Hepatocyte (in vitro differentiated cells): ENCODE measurements at regions not wholly inside any gene's neighbourhood (a gene's known extent, or its start where the extent isn't known, plus 50 kb on each side); places are given as distances from the start of the nearest gene placed in this dataset.
A peak's percentile ranks its signal among the peaks of the same experiment; 100 is the strongest.

Source experiments
- DNase-seq: peaks from one replicate; pipeline ENCODE4 v3.0.0-alpha.2; 2016; ENCODE audit warnings: low spot score
- H2AFZ ChIP-seq: fragments of 200-600 bp; sonication (generic); 2 replicates; pipeline ENCODE4 v1.6.0; 2016; ENCODE audit warnings: antibody characterized with exemption, mild to moderate bottlenecking
- H3K27ac ChIP-seq: fragments of 200-600 bp; sonication (generic); 2 replicates; pipeline ENCODE4 v1.5.1; 2016; ENCODE audit warnings: mild to moderate bottlenecking
- H3K27me3 ChIP-seq: fragments of 200-600 bp; sonication (generic); 2 replicates; pipeline ENCODE4 v1.6.1; 2016
- H3K36me3 ChIP-seq: fragments of 200-600 bp; sonication (generic); replicated peaks from 2 replicates; pipeline ENCODE4 v1.5.1; 2016; ENCODE audit warnings: low read depth; ENCODE audit not compliant: insufficient read depth
- H3K4me1 ChIP-seq: fragments of 200-600 bp; sonication (generic); 2 replicates; pipeline ENCODE4 v1.5.1; 2016; ENCODE audit warnings: mild to moderate bottlenecking, moderate library complexity; ENCODE audit not compliant: insufficient read depth
- H3K4me2 ChIP-seq: fragments of 200-600 bp; sonication (generic); 2 replicates; pipeline ENCODE4 v1.6.0; 2016
- H3K4me3 ChIP-seq: fragments of 200-600 bp; sonication (generic); 2 replicates; pipeline ENCODE4 v1.5.1; 2016; ENCODE audit warnings: mild to moderate bottlenecking
- H3K79me2 ChIP-seq: fragments of 200-600 bp; sonication (generic); 2 replicates; pipeline ENCODE4 v1.6.0; 2017; ENCODE audit warnings: mild to moderate bottlenecking
- H3K9me2 ChIP-seq: fragments of 200-600 bp; sonication (generic); replicated peaks from 2 replicates; pipeline ENCODE4 v1.6.0; 2017; ENCODE audit warnings: mild to moderate bottlenecking; ENCODE audit not compliant: insufficient read depth
- H3K9me3 ChIP-seq: fragments of 200-600 bp; sonication (generic); 2 replicates; pipeline ENCODE4 v1.5.1; 2016; ENCODE audit warnings: low read depth, mild to moderate bottlenecking
- H4K20me1 ChIP-seq: fragments of 200-600 bp; sonication (generic); 2 replicates; pipeline ENCODE4 v1.6.0; 2016; ENCODE audit warnings: mild to moderate bottlenecking; ENCODE audit not compliant: insufficient read depth, poor library complexity, severe bottlenecking
- CTCF ChIP-seq: fragments of 200-600 bp; sonication (generic); IDR thresholded peaks from 2 replicates; pipeline ENCODE4 v1.5.1; 2016; ENCODE audit warnings: antibody characterized with exemption, mild to moderate bottlenecking; ENCODE audit not compliant: poor library complexity
- EZH2 ChIP-seq: fragments of 200-600 bp; sonication (generic); IDR thresholded peaks from 2 replicates; pipeline ENCODE4 v1.6.1; 2016; ENCODE audit warnings: antibody characterized with exemption, mild to moderate bottlenecking, borderline replicate concordance
- EZH2phosphoT487 ChIP-seq: fragments of 200-600 bp; sonication (generic); IDR thresholded peaks from one replicate; pipeline ENCODE4 v1.6.1; 2018; ENCODE audit warnings: antibody characterized with exemption, mild to moderate bottlenecking, low read depth, moderate library complexity; ENCODE audit not compliant: unreplicated experiment, severe bottlenecking
- WGBS: methylation state at CpG from one replicate; pipeline ENCODE4 v1.1.6; 2016; ENCODE audit warnings: low lambda C conversion rate; ENCODE audit errors: missing lambda C conversion rate; 5-methylcytosine and 5-hydroxymethylcytosine counted together

- Histone ChIP-seq H2AFZ (no peak overlapping the region), H3K36me3 (no peaks in the 10 kb centered on the region), H3K4me3 (no peak overlapping the region), H3K9me3 (no peaks in the 10 kb centered on the region), H3K27me3 (peaks cover 8% of the 10 kb centered on the region), H3K27ac (no peak overlapping the region), H3K79me2 (no peaks in the 10 kb centered on the region), H4K20me1 (no peaks in the 10 kb centered on the region), H3K4me2 (no peak overlapping the region), H3K4me1 (peaks cover 10% of the 10 kb centered on the region), H3K9me2 (no peaks in the 10 kb centered on the region)
- WGBS, result 54% methylated on average over 4 of the region's 4 CpGs
- no peak for TF ChIP-seq EZH2
- no peak for TF ChIP-seq CTCF
- no peak for TF ChIP-seq EZH2phosphoT487
- DNase-seq, result no peak
Observed at GRCh38 chr4:182137343-182137742, 105.9 kb upstream of the TENM3 start.

- peaks cover 8% of the 10 kb centered on the region for H3K27me3 ChIP-seq
- TF ChIP-seq EZH2phosphoT487, result no peak
- no peak for TF ChIP-seq CTCF
- TF ChIP-seq EZH2, result no peak
- WGBS, result 61% methylated on average over 13 of the region's 13 CpGs
- H3K27ac ChIP-seq, result no peak overlapping the region
- H3K4me3 ChIP-seq, result no peak overlapping the region
- H3K79me2 ChIP-seq, result no peaks in the 10 kb centered on the region
- DNase-seq, result no peak
- H3K9me2 ChIP-seq, result no peaks in the 10 kb centered on the region
- H4K20me1 ChIP-seq, result no peaks in the 10 kb centered on the region
- H3K36me3 ChIP-seq, result no peaks in the 10 kb centered on the region
- H3K4me1 ChIP-seq, result peaks cover 11% of the 10 kb centered on the region
- peak overlapping the region; percentile 53 for H3K4me2 ChIP-seq
- no peaks in the 10 kb centered on the region for H3K9me3 ChIP-seq
- H2AFZ ChIP-seq, result no peak overlapping the region
Observed at GRCh38 chr4:182139491-182139890, 103.7 kb upstream of the TENM3 start.

GRCh38 chr4:182140547-182140946 lies 102.7 kb upstream of the TENM3 start:
- Histone ChIP-seq H3K36me3 (no peaks in the 10 kb centered on the region), H3K9me2 (no peaks in the 10 kb centered on the region), H3K9me3 (no peaks in the 10 kb centered on the region), H3K27me3 (peaks cover 8% of the 10 kb centered on the region), H3K27ac (no peak overlapping the region), H2AFZ (no peak overlapping the region), H3K4me3 (no peak overlapping the region), H4K20me1 (no peaks in the 10 kb centered on the region), H3K4me1 (peaks cover 11% of the 10 kb centered on the region), H3K79me2 (peaks cover 1% of the 10 kb centered on the region), H3K4me2 (peak overlapping the region; percentile 96)
- no peak for TF ChIP-seq EZH2phosphoT487
- no peak for TF ChIP-seq CTCF
- TF ChIP-seq EZH2, result no peak
- DNase-seq, result no peak
- WGBS, result 81% methylated on average over 14 of the region's 16 CpGs

DNA sequence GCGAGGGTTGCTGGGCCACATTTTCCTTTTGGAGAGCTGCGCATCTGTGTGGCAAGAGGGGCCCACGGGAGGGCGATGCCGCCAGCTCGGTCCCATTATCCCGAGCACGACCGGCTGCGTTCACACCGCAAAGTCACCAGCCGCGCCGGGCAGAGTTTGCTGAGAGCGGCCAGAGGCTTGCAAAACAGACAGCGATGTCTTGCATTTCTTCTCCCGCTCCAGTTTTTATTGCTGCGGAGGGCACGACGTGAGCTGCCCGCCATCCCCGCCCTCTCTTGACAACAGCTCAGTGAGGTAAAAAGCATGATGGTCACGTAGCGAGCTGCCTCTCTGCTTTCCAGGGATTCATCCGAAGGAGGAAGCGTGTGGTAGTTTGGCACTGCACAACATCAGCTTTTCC lies 102.1 kb upstream of the TENM3 start:
- H3K27ac ChIP-seq, result no peak overlapping the region

More for the DNA sequence above, 102.1 kb upstream of the TENM3 start:
- DNase-seq, result peak; percentile 33
- H3K9me2 ChIP-seq, result no peaks in the 10 kb centered on the region
- 35% methylated on average over 25 of the region's 26 CpGs for WGBS
- TF ChIP-seq EZH2phosphoT487 (no peak), CTCF (no peak), EZH2 (no peak)
- H3K27me3 ChIP-seq, result peaks cover 8% of the 10 kb centered on the region
- H4K20me1 ChIP-seq, result no peaks in the 10 kb centered on the region
- H3K4me2 ChIP-seq, result peak overlapping the region; percentile 96
- H2AFZ ChIP-seq, result peak overlapping the region; percentile 24
- H3K36me3 ChIP-seq, result no peaks in the 10 kb centered on the region
- peaks cover 11% of the 10 kb centered on the region for H3K4me1 ChIP-seq
- no peaks in the 10 kb centered on the region for H3K9me3 ChIP-seq
- H3K4me3 ChIP-seq, result no peak overlapping the region
- H3K79me2 ChIP-seq, result peaks cover 6% of the 10 kb centered on the region
